HepG2 (cell line): ENCODE measurements at regions not wholly inside any gene's neighbourhood (a gene's known extent, or its start where the extent isn't known, plus 50 kb on each side); places are given as distances from the start of the nearest gene placed in this dataset.

Source experiments
- ATAC-seq: fragments of 200-7000 bp; cut with Tn5 transposase; 3 replicates; pipeline ENCODE4 v1.9.1; 2020; ENCODE audit warnings: mild to moderate bottlenecking, moderate library complexity
- BruUV-seq: library from RNA; stranded (reverse); fragments of 400-500 nt; replicated peaks from 2 replicates; lab custom pipeline; 2021; lab: Mats Ljungman, UMichigan
- CTCF ChIA-PET: fragments of 300-600 bp; formaldehyde crosslinking; extraction: SDS; loops from one replicate; lab custom pipeline; 2021; ENCODE audit warnings: low total read pairs, inconsistent platforms, low intra/inter-chr PET ratio; lab: Yijun Ruan, JAX
- POLR2A ChIA-PET: fragments of 350-600 bp; sonication (Branson Sonifier 250); formaldehyde crosslinking; loops from one replicate; lab custom pipeline; 2020; ENCODE audit warnings: antibody characterized with exemption, inconsistent platforms; lab: Yijun Ruan, JAX
- DNase-seq: peaks from one replicate; pipeline ENCODE4 v3.0.0-alpha.2; 2015; ENCODE audit warnings: low spot score
- FAIRE-seq: peaks from 3 replicates; lab custom pipeline; 2011; peaks lifted over from hg19 to GRCh38; lab: Jason Lieb, UNC
- H2AFZ ChIP-seq: one replicate; pipeline ENCODE4 v1.6.1; 2011; ENCODE audit warnings: low read length, inconsistent platforms
- H3K27ac ChIP-seq: fragments of 300-600 bp; 3 replicates; pipeline ENCODE4 v1.8.0; 2011; ENCODE audit warnings: mixed run types, mild to moderate bottlenecking, mixed read lengths, low read length, inconsistent platforms; ENCODE audit not compliant: insufficient read depth; ENCODE audit errors: extremely low read length
- H3K27me3 ChIP-seq, 2 experiments: fragments of 200-600 bp in 1 of 2; 2 replicates in 1 of 2; 3 replicates in 1 of 2; pipeline versions ENCODE4 v1.6.0 to v1.8.0; 2011; ENCODE audit warnings: low read length in 2 of 2, mild to moderate bottlenecking in 2 of 2, moderate library complexity in 2 of 2, inconsistent platforms in 1 of 2; ENCODE audit not compliant: insufficient read depth in 2 of 2, control insufficient read depth in 1 of 2
- H3K36me3 ChIP-seq, 2 experiments: fragments of 200-600 bp in 1 of 2; replicated peaks in 1 of 2; 2 replicates in 1 of 2; 3 replicates in 1 of 2; pipeline versions ENCODE4 v1.5.1 to v1.8.0; 2011; ENCODE audit warnings: low read length in 2 of 2, inconsistent platforms in 1 of 2; ENCODE audit not compliant: insufficient read depth in 2 of 2, control insufficient read depth in 1 of 2
- H3K4me1 ChIP-seq: 2 replicates; pipeline ENCODE4 v1.5.1; 2012; ENCODE audit warnings: low read length, inconsistent platforms; ENCODE audit not compliant: insufficient read depth
- H3K4me2 ChIP-seq: 2 replicates; pipeline ENCODE4 v1.6.0; 2011; ENCODE audit warnings: low read depth, low read length, inconsistent platforms
- H3K4me3 ChIP-seq, 3 experiments: fragments of 200-600 bp in 1 of 3; sonication (generic), shearing (Covaris generic) in 1 of 3; replicated peaks in 1 of 3; 2 replicates each; pipeline ENCODE4 v1.5.1; 2011 to 2016; ENCODE audit warnings: low read length in 3 of 3, inconsistent platforms in 2 of 3, low read depth in 2 of 3, mild to moderate bottlenecking in 2 of 3, control low read depth in 1 of 3, mixed read lengths in 1 of 3; ENCODE audit not compliant: insufficient read depth in 1 of 3
- H3K79me2 ChIP-seq: one replicate; pipeline ENCODE4 v1.6.1; 2011; ENCODE audit warnings: low read length, inconsistent platforms; ENCODE audit not compliant: insufficient read depth
- H3K9ac ChIP-seq: 2 replicates; pipeline ENCODE4 v1.6.0; 2011; ENCODE audit warnings: mild to moderate bottlenecking, low read depth, low read length, inconsistent platforms; ENCODE audit not compliant: insufficient read depth
- H3K9me3 ChIP-seq: 2 replicates; pipeline ENCODE4 v1.5.1; 2012; ENCODE audit warnings: mild to moderate bottlenecking, low read length
- H4K20me1 ChIP-seq: 2 replicates; pipeline ENCODE4 v1.6.0; 2011; ENCODE audit warnings: inconsistent platforms, mild to moderate bottlenecking, low read length, moderate library complexity; ENCODE audit not compliant: insufficient read depth
- CC2D1A ChIP-seq: sonication (generic); formaldehyde crosslinking; IDR thresholded peaks from 2 replicates; pipeline ENCODE4 v1.8.1; 2023; ENCODE audit warnings: mild to moderate bottlenecking, missing genetic modification reagents
- DNMT1 ChIP-seq: sonication (generic); formaldehyde crosslinking; IDR thresholded peaks from 2 replicates; pipeline ENCODE4 v1.5.1; 2020; ENCODE audit warnings: mild to moderate bottlenecking, missing genetic modification reagents
- HNF1B ChIP-seq: sonication (generic); formaldehyde crosslinking; IDR thresholded peaks from 2 replicates; pipeline ENCODE4 v1.5.1; 2020; ENCODE audit warnings: mild to moderate bottlenecking, moderate library complexity, missing genetic modification reagents
- MAZ ChIP-seq, 2 experiments: sonication (generic) in 1 of 2; formaldehyde crosslinking in 1 of 2; IDR thresholded peaks; 2 replicates each; pipeline versions ENCODE4 v1.5.0 to v1.6.1; 2012 to 2020; ENCODE audit warnings: low read depth in 2 of 2, mild to moderate bottlenecking in 2 of 2, borderline replicate concordance in 1 of 2, improper control_type of control experiment in 1 of 2, low read length in 1 of 2, missing genetic modification reagents in 1 of 2, moderate library complexity in 1 of 2
- RCOR2 ChIP-seq: IDR thresholded peaks from 2 replicates; pipeline ENCODE4 v1.6.1; 2016; ENCODE audit warnings: missing biosample characterization, missing genetic modification reagents
- TBX2 ChIP-seq: sonication (generic); formaldehyde crosslinking; IDR thresholded peaks from 2 replicates; pipeline ENCODE4 v1.5.0; 2020; ENCODE audit warnings: missing genetic modification reagents, mild to moderate bottlenecking, borderline replicate concordance
- TOPORS ChIP-seq: sonication (generic); formaldehyde crosslinking; IDR thresholded peaks from 2 replicates; pipeline ENCODE4 v1.8.0; 2023; ENCODE audit warnings: mild to moderate bottlenecking, missing genetic modification reagents
- U2AF1 ChIP-seq: fragments of 200-400 bp; formaldehyde crosslinking; optimal IDR thresholded peaks from 2 replicates; pipeline ENCODE3; 2017; ENCODE audit warnings: mild to moderate bottlenecking, low read depth, low read length
- YEATS2 ChIP-seq: sonication (generic); formaldehyde crosslinking; IDR thresholded peaks from 2 replicates; pipeline ENCODE4 v1.4.0; 2020; ENCODE audit warnings: missing genetic modification reagents, borderline replicate concordance
- ZBTB26 ChIP-seq: IDR thresholded peaks from 2 replicates; pipeline ENCODE4 v1.6.1; 2016; ENCODE audit warnings: missing compliant biosample characterization, missing genetic modification reagents, borderline replicate concordance
- ZNF20 ChIP-seq: sonication (generic); formaldehyde crosslinking; IDR thresholded peaks from 2 replicates; pipeline ENCODE4 v1.4.0; 2020; ENCODE audit warnings: mild to moderate bottlenecking, moderate library complexity, missing genetic modification reagents
- ZNF224 ChIP-seq: sonication (generic); formaldehyde crosslinking; IDR thresholded peaks from 2 replicates; pipeline ENCODE4 v1.5.0; 2020; ENCODE audit warnings: mild to moderate bottlenecking, missing genetic modification reagents
- ZNF720 ChIP-seq: sonication (generic); formaldehyde crosslinking; IDR thresholded peaks from 2 replicates; pipeline ENCODE4 v1.4.0; 2020; ENCODE audit warnings: missing genetic modification reagents
- ZNF773 ChIP-seq: sonication (generic); formaldehyde crosslinking; IDR thresholded peaks from 2 replicates; pipeline ENCODE4 v1.4.0; 2020; ENCODE audit warnings: missing genetic modification reagents, borderline replicate concordance
- WGBS: methylation state at CpG from one replicate; pipeline ENCODE4 v1.1.6; 2017; ENCODE audit warnings: low lambda C conversion rate; 5-methylcytosine and 5-hydroxymethylcytosine counted together
- in situ Hi-C: cut with HindIII; loops from 2 replicates; pipeline ENCODE4 v1.10.0; 2017; ENCODE audit warnings: low pct_unique_long_range_greater_than_20kb; ENCODE audit not compliant: extremely low pct_ligation_motif_present
- intact Hi-C: fragments of 100-400 bp; cut with micrococcal nuclease; formaldehyde crosslinking; loops from one replicate; pipeline ENCODE4 v1.10.0; 2022; ENCODE audit not compliant: unreplicated experiment
- TF ChIP-seq, protein P1 (sequence below): sonication (generic); formaldehyde crosslinking; IDR thresholded peaks from 2 replicates; pipeline ENCODE4 v1.8.0; 2022; ENCODE audit warnings: missing genetic modification reagents, mild to moderate bottlenecking, borderline replicate concordance

GRCh38 chr14:26217778-26218177 lies 380.1 kb downstream of the NOVA1 start:
- WGBS, result 2% methylated on average over 2 of the region's 2 CpGs
- DNase-seq (no peak), ATAC-seq (no peak)
- no peaks in the 10 kb centered on the region for H3K27me3 ChIP-seq
- no peak overlapping the region for H3K27ac ChIP-seq
- POLR2A ChIA-PET, result no interaction called here
- H3K9ac ChIP-seq, result no peak overlapping the region
- no TSS peak for BruUV-seq
- in situ Hi-C loops, result no loop called here
- no peaks in the 10 kb centered on the region for H3K4me1 ChIP-seq
- H3K79me2 ChIP-seq, result no peaks in the 10 kb centered on the region
- CTCF ChIA-PET, result no interaction called here
- no peak for TF ChIP-seq MAZ (IDR thresholded peaks at IDR 0.05; ENCODE audit: borderline replicate concordance, low read depth, low read length)
- TF ChIP-seq MAZ (CRISPR knock-in tag; IDR thresholded peaks at IDR 0.05; ENCODE audit: low read depth), result no peak
- no peak for TF ChIP-seq CC2D1A (CRISPR knock-in tag)
- no peak for TF ChIP-seq YEATS2
- no peak for TF ChIP-seq ZNF20 (CRISPR knock-in tag)
- no peak for TF ChIP-seq HNF1B (CRISPR knock-in tag)
- TF ChIP-seq TBX2, result no peak
- TF ChIP-seq U2AF1, result no peak
- TF ChIP-seq, all 625 proteins: peak for 0
- Histone ChIP-seq H3K4me2 (no peak overlapping the region), H2AFZ (no peak overlapping the region), H4K20me1 (no peaks in the 10 kb centered on the region), H3K9me3 (peaks cover 88% of the 10 kb centered on the region), H3K4me3 (no peak overlapping the region), H3K36me3 (no peaks in the 10 kb centered on the region)
- FAIRE-seq, result no peak
- intact Hi-C loops, result no loop called here

DNA sequence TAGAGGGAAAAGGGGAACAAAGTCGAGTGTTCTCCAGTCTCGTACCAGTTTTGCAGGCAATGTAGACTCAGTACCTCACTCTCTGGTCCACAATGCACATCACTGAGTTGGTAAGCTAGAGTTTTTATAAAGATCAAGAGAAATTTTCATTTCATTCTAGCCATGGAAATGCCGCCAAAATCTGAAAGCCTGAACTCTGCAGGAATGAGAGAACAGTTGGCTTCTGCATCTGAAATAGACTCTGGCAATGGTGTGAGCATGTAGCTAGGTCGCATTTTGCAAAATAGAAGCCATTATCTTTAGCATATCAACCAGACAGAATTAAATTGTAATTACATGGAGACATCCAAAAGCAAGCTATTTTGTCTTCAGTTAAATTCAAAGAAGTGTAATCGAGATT lies 381.0 kb downstream of the NOVA1 start:
- no peak overlapping the region for H3K4me3 ChIP-seq
- no TSS peak for BruUV-seq
- no peaks in the 10 kb centered on the region for H4K20me1 ChIP-seq
- H3K27ac ChIP-seq, result no peak overlapping the region
- POLR2A ChIA-PET, result no interaction called here
- no peaks in the 10 kb centered on the region for H3K27me3 ChIP-seq
- in situ Hi-C loops (no loop called here), intact Hi-C loops (no loop called here)
- ATAC-seq (no peak), FAIRE-seq (no peak), DNase-seq (no peak)
- H3K36me3 ChIP-seq, result no peaks in the 10 kb centered on the region
- H3K9ac ChIP-seq, result no peak overlapping the region
- no peak overlapping the region for H2AFZ ChIP-seq
- 7% methylated on average over 5 of the region's 5 CpGs for WGBS
- H3K4me1 ChIP-seq, result no peaks in the 10 kb centered on the region
- no peak overlapping the region for H3K4me2 ChIP-seq
- no peak for TF ChIP-seq RCOR2 (CRISPR knock-in tag)
- no peak for TF ChIP-seq DNMT1 (CRISPR knock-in tag)
- TF ChIP-seq ZNF773 (CRISPR knock-in tag), result no peak
- no peak for TF ChIP-seq ZNF224 (CRISPR knock-in tag)
- TF ChIP-seq ZNF720 (CRISPR knock-in tag), result no peak
- no peak for TF ChIP-seq TOPORS (CRISPR knock-in tag)
- TF ChIP-seq, protein P1, sequence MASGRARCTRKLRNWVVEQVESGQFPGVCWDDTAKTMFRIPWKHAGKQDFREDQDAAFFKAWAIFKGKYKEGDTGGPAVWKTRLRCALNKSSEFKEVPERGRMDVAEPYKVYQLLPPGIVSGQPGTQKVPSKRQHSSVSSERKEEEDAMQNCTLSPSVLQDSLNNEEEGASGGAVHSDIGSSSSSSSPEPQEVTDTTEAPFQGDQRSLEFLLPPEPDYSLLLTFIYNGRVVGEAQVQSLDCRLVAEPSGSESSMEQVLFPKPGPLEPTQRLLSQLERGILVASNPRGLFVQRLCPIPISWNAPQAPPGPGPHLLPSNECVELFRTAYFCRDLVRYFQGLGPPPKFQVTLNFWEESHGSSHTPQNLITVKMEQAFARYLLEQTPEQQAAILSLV (CRISPR knock-in tag), result no peak
- no peak for TF ChIP-seq ZBTB26 (CRISPR knock-in tag)
- H3K9me3 ChIP-seq, result peaks cover 88% of the 10 kb centered on the region
- no peaks in the 10 kb centered on the region for H3K79me2 ChIP-seq
- CTCF ChIA-PET, result no interaction called here
